T47D (cell line): ENCODE measurements at regions not wholly inside any gene's neighbourhood (a gene's known extent, or its start where the extent isn't known, plus 50 kb on each side); places are given as distances from the start of the nearest gene placed in this dataset.

Experiments used
- DNase-seq, 2 experiments: peaks; one replicate each; pipeline versions ENCODE4 v3.0.0 to v3.0.0-alpha.2; 2011 to 2012; ENCODE audit warnings: low read depth in 1 of 2, low spot score in 1 of 2
- JUND ChIP-seq: IDR thresholded peaks from 2 replicates; pipeline ENCODE4 v1.6.1; 2012; ENCODE audit warnings: low read depth
- in situ Hi-C: cut with HindIII; loops from 2 replicates; pipeline ENCODE4 v1.10.0; 2016; ENCODE audit warnings: low sequenced_read_pairs, low pct_unique_long_range_greater_than_20kb

- in situ Hi-C loops: no loop called here
- no peak for TF ChIP-seq JUND
- no peak for DNase-seq
Measured at GRCh38 chr13:68128297-68128915, 898.3 kb upstream of the PCDH9 start.

- no peak for TF ChIP-seq JUND
- in situ Hi-C loops: no loop called here
- DNase-seq: no peak
Measured at GRCh38 chr13:68125087-68125480, 894.9 kb upstream of the PCDH9 start.

- TF ChIP-seq JUND: no peak
- in situ Hi-C loops: no loop called here
- no peak for DNase-seq
Measured at GRCh38 chr13:68124437-68125086, 894.4 kb upstream of the PCDH9 start.

- TF ChIP-seq JUND: no peak
- in situ Hi-C loops: no loop called here
- DNase-seq: no peak
Measured at GRCh38 chr13:68110178-68110768, 880.1 kb upstream of the PCDH9 start.

- in situ Hi-C loops: no loop called here
- no peak for DNase-seq
- TF ChIP-seq JUND: no peak
Measured at GRCh38 chr13:68107667-68108066, 877.5 kb upstream of the PCDH9 start.

GRCh38 chr13:68099631-68100030, 869.5 kb upstream of the PCDH9 start:
- DNase-seq: no peak
- TF ChIP-seq JUND: no peak
- in situ Hi-C loops: no loop called here

- DNase-seq: no peak
- in situ Hi-C loops: no loop called here
- TF ChIP-seq JUND: no peak
Measured at GRCh38 chr13:68081061-68081460, 850.9 kb upstream of the PCDH9 start.

GRCh38 chr13:68078874-68079273, 848.7 kb upstream of the PCDH9 start:
- TF ChIP-seq JUND: no peak
- DNase-seq: no peak
- in situ Hi-C loops: no loop called here

GRCh38 chr13:68078469-68078868, 848.3 kb upstream of the PCDH9 start:
- in situ Hi-C loops: no loop called here
- TF ChIP-seq JUND: no peak
- DNase-seq: no peak

GRCh38 chr13:68076046-68076445, 845.9 kb upstream of the PCDH9 start:
- no peak for TF ChIP-seq JUND
- no peak for DNase-seq
- in situ Hi-C loops: no loop called here

- TF ChIP-seq JUND: no peak
- in situ Hi-C loops: no loop called here
- DNase-seq: peak in 1 of 2 experiments; percentile 75
Measured at GRCh38 chr13:68066879-68067513, 836.9 kb upstream of the PCDH9 start.

GRCh38 chr13:68064001-68064770, 834.0 kb upstream of the PCDH9 start:
- no peak for TF ChIP-seq JUND
- in situ Hi-C loops: no loop called here
- DNase-seq: peak in 1 of 2 experiments; percentile 80
